A673 (cell line): ENCODE measurements at regions not wholly inside any gene's neighbourhood (a gene's known extent, or its start where the extent isn't known, plus 50 kb on each side); places are given as distances from the start of the nearest gene placed in this dataset.

Experiments used
- BruUV-seq: library from RNA; stranded (reverse); fragments of 400-500 nt; replicated peaks from 2 replicates; lab custom pipeline; 2021; lab: Mats Ljungman, UMichigan
- CTCF ChIA-PET: fragments of 300-600 bp; sonication (Branson Sonifier 250); formaldehyde crosslinking; loops from one replicate; lab custom pipeline; 2022; ENCODE audit warnings: antibody characterized with exemption; lab: Charles Lee
- POLR2A ChIA-PET: fragments of 300-600 bp; sonication (Branson Sonifier 250); formaldehyde crosslinking; loops from one replicate; lab custom pipeline; 2022; ENCODE audit warnings: antibody characterized with exemption; ENCODE audit not compliant: low non-redundant PET; lab: Charles Lee
- DNase-seq: peaks from one replicate; pipeline ENCODE4 v3.0.0-alpha.2; 2015; ENCODE audit warnings: low spot score
- H3K27ac ChIP-seq: fragments of 200-600 bp; sonication (generic); 2 replicates; pipeline ENCODE4 v1.5.1; 2016; ENCODE audit warnings: mixed run types, low read depth, mild to moderate bottlenecking, mixed read lengths, antibody characterized with exemption, low read length; ENCODE audit not compliant: poor library complexity, severe bottlenecking
- H3K27me3 ChIP-seq: fragments of 200-600 bp; sonication (generic); replicated peaks from 2 replicates; pipeline ENCODE4 v1.6.1; 2017; ENCODE audit warnings: mixed run types, low read depth, mild to moderate bottlenecking, mixed read lengths, antibody characterized with exemption, low read length; ENCODE audit not compliant: insufficient read depth, poor library complexity
- H3K36me3 ChIP-seq: fragments of 200-600 bp; sonication (generic); 2 replicates; pipeline ENCODE4 v1.6.1; 2016; ENCODE audit warnings: mixed run types, mild to moderate bottlenecking, mixed read lengths, antibody characterized with exemption, low read length; ENCODE audit not compliant: insufficient read depth, poor library complexity, severe bottlenecking
- H3K4me1 ChIP-seq: fragments of 200-600 bp; sonication (generic); 2 replicates; pipeline ENCODE4 v1.6.1; 2017; ENCODE audit warnings: mixed run types, mild to moderate bottlenecking, mixed read lengths, antibody characterized with exemption, low read length; ENCODE audit not compliant: insufficient read depth, poor library complexity, severe bottlenecking
- H3K4me3 ChIP-seq: fragments of 200-600 bp; sonication (generic); 2 replicates; pipeline ENCODE4 v1.5.1; 2016; ENCODE audit warnings: low read depth, mixed run types, mild to moderate bottlenecking, mixed read lengths, low read length; ENCODE audit not compliant: poor library complexity, severe bottlenecking
- H3K9me3 ChIP-seq: fragments of 200-600 bp; sonication (generic); 2 replicates; pipeline ENCODE4 v1.6.1; 2016; ENCODE audit warnings: mixed run types, low read depth, mild to moderate bottlenecking, mixed read lengths, antibody characterized with exemption, low read length; ENCODE audit not compliant: poor library complexity, severe bottlenecking
- EZH2 ChIP-seq: fragments of 200-600 bp; sonication (generic); IDR thresholded peaks from 2 replicates; pipeline ENCODE4 v1.6.1; 2017; ENCODE audit warnings: borderline replicate concordance, low read depth, mild to moderate bottlenecking, mixed read lengths, antibody characterized with exemption, low read length; ENCODE audit not compliant: poor library complexity, severe bottlenecking
- intact Hi-C: fragments of 100-400 bp; cut with micrococcal nuclease; formaldehyde crosslinking; loops from one replicate; pipeline ENCODE4 v1.10.0; 2022; ENCODE audit not compliant: unreplicated experiment
- TF ChIP-seq, protein P1 (sequence below): fragments of 300-800, 200-600 bp; sonication (generic); conservative IDR thresholded peaks from 2 replicates; pipeline ENCODE4 v1.5.1; 2017; ENCODE audit warnings: low read depth, mild to moderate bottlenecking, antibody characterized with exemption, low read length, moderate library complexity, mixed read lengths

DNA sequence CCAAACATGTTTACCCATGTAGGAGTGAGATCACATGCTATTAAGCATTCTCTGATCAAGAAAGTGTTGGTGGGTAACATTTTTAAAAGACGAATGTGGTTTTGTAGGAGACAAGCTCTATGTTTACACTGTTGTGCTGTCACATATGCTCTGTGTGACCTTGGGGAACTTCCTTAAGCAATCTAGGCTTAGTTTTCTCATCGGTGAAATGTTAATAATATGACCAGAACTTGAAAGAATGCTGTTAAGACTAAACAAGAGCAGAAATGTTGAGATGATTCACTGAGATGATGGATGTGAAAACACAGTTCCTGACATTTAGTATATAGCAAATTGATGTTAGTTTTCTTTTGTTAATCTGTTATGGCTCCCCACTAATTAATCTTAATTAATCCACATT, 860.9 kb upstream of the CNTNAP5 start:
- Histone ChIP-seq H3K4me3 (no peak overlapping the region), H3K27me3 (no peaks in the 10 kb centered on the region), H3K36me3 (no peaks in the 10 kb centered on the region), H3K9me3 (no peaks in the 10 kb centered on the region), H3K4me1 (peaks cover 15% of the 10 kb centered on the region), H3K27ac (no peak overlapping the region)
- no TSS peak for BruUV-seq
- POLR2A ChIA-PET = no interaction called here
- CTCF ChIA-PET = no interaction called here
- no peak for DNase-seq
- no peak for TF ChIP-seq EZH2
- TF ChIP-seq, protein P1, sequence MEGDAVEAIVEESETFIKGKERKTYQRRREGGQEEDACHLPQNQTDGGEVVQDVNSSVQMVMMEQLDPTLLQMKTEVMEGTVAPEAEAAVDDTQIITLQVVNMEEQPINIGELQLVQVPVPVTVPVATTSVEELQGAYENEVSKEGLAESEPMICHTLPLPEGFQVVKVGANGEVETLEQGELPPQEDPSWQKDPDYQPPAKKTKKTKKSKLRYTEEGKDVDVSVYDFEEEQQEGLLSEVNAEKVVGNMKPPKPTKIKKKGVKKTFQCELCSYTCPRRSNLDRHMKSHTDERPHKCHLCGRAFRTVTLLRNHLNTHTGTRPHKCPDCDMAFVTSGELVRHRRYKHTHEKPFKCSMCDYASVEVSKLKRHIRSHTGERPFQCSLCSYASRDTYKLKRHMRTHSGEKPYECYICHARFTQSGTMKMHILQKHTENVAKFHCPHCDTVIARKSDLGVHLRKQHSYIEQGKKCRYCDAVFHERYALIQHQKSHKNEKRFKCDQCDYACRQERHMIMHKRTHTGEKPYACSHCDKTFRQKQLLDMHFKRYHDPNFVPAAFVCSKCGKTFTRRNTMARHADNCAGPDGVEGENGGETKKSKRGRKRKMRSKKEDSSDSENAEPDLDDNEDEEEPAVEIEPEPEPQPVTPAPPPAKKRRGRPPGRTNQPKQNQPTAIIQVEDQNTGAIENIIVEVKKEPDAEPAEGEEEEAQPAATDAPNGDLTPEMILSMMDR = no peak
- intact Hi-C loops = no loop called here

DNA sequence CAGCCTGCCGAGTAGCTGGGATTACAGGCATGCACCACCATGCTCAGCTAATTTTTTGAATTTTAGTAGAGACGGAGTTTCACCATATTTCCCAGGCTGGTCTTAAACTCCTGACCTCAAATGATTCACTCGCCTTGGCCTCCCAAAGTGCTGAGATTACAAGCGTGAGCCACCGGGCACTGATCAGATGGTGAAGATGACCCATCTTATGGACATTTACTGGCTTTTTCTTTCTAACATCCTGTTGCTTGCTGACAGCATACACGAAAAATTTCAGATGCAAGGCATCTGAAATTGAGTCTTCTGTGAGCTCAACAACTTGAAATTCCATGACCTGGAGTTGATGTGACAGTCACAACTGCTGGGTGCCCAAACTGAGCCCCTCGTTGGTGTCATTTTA, 859.5 kb upstream of the CNTNAP5 start:
- no peak for TF ChIP-seq EZH2
- TF ChIP-seq, protein P1 = no peak
- H3K36me3 ChIP-seq = no peaks in the 10 kb centered on the region
- H3K4me3 ChIP-seq = no peak overlapping the region
- H3K4me1 ChIP-seq = peaks cover 15% of the 10 kb centered on the region
- ChIA-PET CTCF (no interaction called here), POLR2A (no interaction called here)
- no peak for DNase-seq
- no TSS peak for BruUV-seq
- no peak overlapping the region for H3K27ac ChIP-seq
- no peaks in the 10 kb centered on the region for H3K9me3 ChIP-seq
- intact Hi-C loops = no loop called here
- no peaks in the 10 kb centered on the region for H3K27me3 ChIP-seq

GRCh38 chr2:123179526-123179925, 845.6 kb upstream of the CNTNAP5 start:
- BruUV-seq = no TSS peak
- H3K27me3 ChIP-seq = no peaks in the 10 kb centered on the region
- H3K36me3 ChIP-seq = no peaks in the 10 kb centered on the region
- no peak for TF ChIP-seq EZH2
- TF ChIP-seq, protein P1 = no peak
- POLR2A ChIA-PET = no interaction called here
- CTCF ChIA-PET = no interaction called here
- H3K4me1 ChIP-seq = no peaks in the 10 kb centered on the region
- H3K9me3 ChIP-seq = no peaks in the 10 kb centered on the region
- no peak overlapping the region for H3K27ac ChIP-seq
- intact Hi-C loops = no loop called here
- H3K4me3 ChIP-seq = no peak overlapping the region
- no peak for DNase-seq
